ENCODE measurements at regions not wholly inside any gene's neighbourhood (a gene's known extent, or its start where the extent isn't known, plus 50 kb on each side); places are given as distances from the start of the nearest gene placed in this dataset.

- TF ChIP-seq CTCF (IDR thresholded peaks at IDR 0.05; ENCODE audit: low read depth, low read length), result no peak
- DNase-seq (ENCODE audit: extremely low read depth, low read depth), result no peak
Observed at GRCh38 chr12:30450226-30450625, 245.4 kb downstream of the IPO8 start.

GRCh38 chr12:30448038-30448437 lies 247.6 kb downstream of the IPO8 start:
- TF ChIP-seq CTCF (IDR thresholded peaks at IDR 0.05; ENCODE audit: low read depth, low read length), result no peak
- no peak for DNase-seq (ENCODE audit: extremely low read depth, low read depth)

GRCh38 chr12:30447061-30447750 lies 248.5 kb downstream of the IPO8 start:
- DNase-seq (ENCODE audit: extremely low read depth, low read depth), result no peak
- TF ChIP-seq CTCF (IDR thresholded peaks at IDR 0.05; ENCODE audit: low read depth, low read length), result no peak

GRCh38 chr12:30442461-30442860 lies 253.2 kb downstream of the IPO8 start:
- no peak for TF ChIP-seq CTCF (IDR thresholded peaks at IDR 0.05; ENCODE audit: low read depth, low read length)

GRCh38 chr12:30440826-30441602 lies 254.7 kb downstream of the IPO8 start:
- TF ChIP-seq CTCF (IDR thresholded peaks at IDR 0.05; ENCODE audit: low read depth, low read length), result peak; percentile 40
- DNase-seq (ENCODE audit: extremely low read depth, low read depth), result no peak

More at GRCh38 chr12:30442461-30442860, 253.2 kb downstream of the IPO8 start:
- DNase-seq (ENCODE audit: extremely low read depth, low read depth), result no peak

- no peak for DNase-seq (ENCODE audit: extremely low read depth, low read depth)
- no peak for TF ChIP-seq CTCF (IDR thresholded peaks at IDR 0.05; ENCODE audit: low read depth, low read length)
Observed at GRCh38 chr12:30439201-30439600, 256.5 kb downstream of the IPO8 start.

- no peak for TF ChIP-seq CTCF (IDR thresholded peaks at IDR 0.05; ENCODE audit: low read depth, low read length)
- no peak for DNase-seq (ENCODE audit: extremely low read depth, low read depth)
Observed at GRCh38 chr12:30438601-30439041, 257.0 kb downstream of the IPO8 start.

All from AG09319 (cell line).